COLO668 (cell line): ENCODE measurements at regions not wholly inside any gene's neighbourhood (a gene's known extent, or its start where the extent isn't known, plus 50 kb on each side); places are given as distances from the start of the nearest gene placed in this dataset.
"Not testable (repeated sequence)": the region's sequence is repeated elsewhere in the genome, so short reads cannot be mapped to it uniquely, and the experiment has no call there.

Experiments
- DNase-seq: peaks from one replicate; lab custom pipeline; 2025; ENCODE audit not compliant: unreplicated experiment; lab: John Stamatoyannopoulos, UW

GRCh38 chr4:175033162-175033561, 115.0 kb downstream of the ADAM29 start:
- no peak for DNase-seq

- no peak for DNase-seq
These were observed 115.8 kb downstream of the ADAM29 start for GRCh38 chr4:175034007-175034406.

GRCh38 chr4:175034986-175035705, 117.0 kb downstream of the ADAM29 start:
- no peak for DNase-seq

GRCh38 chr4:175035905-175036304, 117.7 kb downstream of the ADAM29 start:
- DNase-seq: no peak

GRCh38 chr4:175048111-175048784, 130.1 kb downstream of the ADAM29 start:
- no peak for DNase-seq

- no peak for DNase-seq
These were observed 130.7 kb downstream of the ADAM29 start for GRCh38 chr4:175048906-175049305.

GRCh38 chr4:175051974-175052373, 133.8 kb downstream of the ADAM29 start:
- no peak for DNase-seq

- peak; percentile 28 for DNase-seq
These were observed 136.8 kb downstream of the ADAM29 start for GRCh38 chr4:175054980-175055379.

- DNase-seq: no peak
These were observed 144.0 kb downstream of the ADAM29 start for GRCh38 chr4:175062183-175062592.

GRCh38 chr4:175065228-175065627, 147.1 kb downstream of the ADAM29 start:
- DNase-seq: no peak

GRCh38 chr4:175066923-175067627, 148.9 kb downstream of the ADAM29 start:
- DNase-seq: no peak

- DNase-seq: no peak
These were observed 150.1 kb downstream of the ADAM29 start for GRCh38 chr4:175068266-175068665.

- no peak for DNase-seq
These were observed 152.3 kb downstream of the ADAM29 start for GRCh38 chr4:175070444-175070843.

- no peak for DNase-seq
These were observed 153.0 kb downstream of the ADAM29 start for GRCh38 chr4:175071123-175071522.

- no peak for DNase-seq
These were observed 169.0 kb downstream of the ADAM29 start for GRCh38 chr4:175087145-175087544.

GRCh38 chr4:175090116-175090515, 172.0 kb downstream of the ADAM29 start:
- peak; percentile 21 for DNase-seq

- no peak for DNase-seq
These were observed 173.5 kb downstream of the ADAM29 start for GRCh38 chr4:175091649-175092048.

- DNase-seq: no peak
These were observed 174.0 kb downstream of the ADAM29 start for GRCh38 chr4:175092114-175092513.

GRCh38 chr4:175093055-175093454, 174.9 kb downstream of the ADAM29 start:
- not testable (repeated sequence) for DNase-seq

GRCh38 chr4:175103403-175103802, 185.2 kb downstream of the ADAM29 start:
- no peak for DNase-seq

- DNase-seq: no peak
These were observed 188.1 kb downstream of the ADAM29 start for GRCh38 chr4:175106301-175106700.

- DNase-seq: peak; percentile 3
These were observed 191.8 kb downstream of the ADAM29 start for GRCh38 chr4:175109933-175110332.
